ENCODE measurements at regions not wholly inside any gene's neighbourhood (a gene's known extent, or its start where the extent isn't known, plus 50 kb on each side); places are given as distances from the start of the nearest gene placed in this dataset.

DNA sequence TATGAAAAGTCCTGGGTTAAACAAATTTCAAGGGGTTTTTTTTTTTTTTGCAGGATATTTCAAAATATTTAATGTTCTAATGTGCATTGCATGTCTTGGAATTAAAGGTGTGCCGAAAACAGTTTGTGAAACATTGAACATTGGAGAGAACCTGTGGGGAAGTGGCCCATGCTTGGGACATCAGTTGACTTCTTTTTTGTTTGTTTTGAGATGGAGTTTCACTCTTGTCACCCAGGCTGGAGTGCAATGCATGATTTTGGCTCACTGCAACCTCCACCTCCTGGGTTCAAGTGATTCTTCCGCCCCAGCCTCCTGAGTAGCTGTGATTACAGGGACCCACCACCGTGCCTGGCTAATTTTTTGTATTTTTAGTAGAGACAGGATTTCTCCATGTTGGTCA lies 71.0 kb upstream of the RAPH1 start:
- Histone ChIP-seq H3K9me3 (ENCODE audit: control insufficient read depth in 4 of 4, low read length in 3 of 4) (no peaks in the 10 kb centered on the region), H3K9ac (ENCODE audit: low read depth in 1 of 2, low read length in 2 of 2) (no peak overlapping the region), H3K27ac (ENCODE audit: low read depth in 1 of 2, low read length in 2 of 2) (peak overlapping the region; percentile 61 to 86), H3K4me3 (ENCODE audit: low read depth in 1 of 3, low read length in 3 of 3) (no peak overlapping the region), H3K36me3 (ENCODE audit: control insufficient read depth in 4 of 4, insufficient read depth in 3 of 4, low read depth in 1 of 4, low read length in 3 of 4) (no peaks in the 10 kb centered on the region), H3K27me3 (ENCODE audit: control insufficient read depth in 4 of 4, insufficient read depth in 4 of 4, low read length in 3 of 4) (no peaks in the 10 kb centered on the region), H3K4me1 (ENCODE audit: control insufficient read depth in 4 of 4, insufficient read depth in 4 of 4, low read length in 3 of 4) (peaks cover 2 to 35% (median 29%) of the 10 kb centered on the region in 4 donors)
- 39% methylated on average over 3 of the region's 3 CpGs for WGBS
- DNase-seq (ENCODE audit: low spot score), result no peak
- no peak for TF ChIP-seq TAF1 (conservative IDR thresholded peaks at IDR 0.05)
- peak; percentile 43 to 70 for TF ChIP-seq RXRA (IDR thresholded peaks at IDR 0.05)
- TF ChIP-seq JUND (IDR thresholded peaks at IDR 0.05), result no peak
- no peak for TF ChIP-seq FOXA1 (IDR thresholded peaks at IDR 0.05)
- TF ChIP-seq EGR1 (IDR thresholded peaks at IDR 0.05; ENCODE audit: low read depth in 2 of 2), result no peak
- TF ChIP-seq, protein P1, sequence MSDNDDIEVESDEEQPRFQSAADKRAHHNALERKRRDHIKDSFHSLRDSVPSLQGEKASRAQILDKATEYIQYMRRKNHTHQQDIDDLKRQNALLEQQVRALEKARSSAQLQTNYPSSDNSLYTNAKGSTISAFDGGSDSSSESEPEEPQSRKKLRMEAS (IDR thresholded peaks at IDR 0.05), result peak; percentile 22
- peak; percentile 14 for TF ChIP-seq SP1 (IDR thresholded peaks at IDR 0.05)
- TF ChIP-seq, protein P2, sequence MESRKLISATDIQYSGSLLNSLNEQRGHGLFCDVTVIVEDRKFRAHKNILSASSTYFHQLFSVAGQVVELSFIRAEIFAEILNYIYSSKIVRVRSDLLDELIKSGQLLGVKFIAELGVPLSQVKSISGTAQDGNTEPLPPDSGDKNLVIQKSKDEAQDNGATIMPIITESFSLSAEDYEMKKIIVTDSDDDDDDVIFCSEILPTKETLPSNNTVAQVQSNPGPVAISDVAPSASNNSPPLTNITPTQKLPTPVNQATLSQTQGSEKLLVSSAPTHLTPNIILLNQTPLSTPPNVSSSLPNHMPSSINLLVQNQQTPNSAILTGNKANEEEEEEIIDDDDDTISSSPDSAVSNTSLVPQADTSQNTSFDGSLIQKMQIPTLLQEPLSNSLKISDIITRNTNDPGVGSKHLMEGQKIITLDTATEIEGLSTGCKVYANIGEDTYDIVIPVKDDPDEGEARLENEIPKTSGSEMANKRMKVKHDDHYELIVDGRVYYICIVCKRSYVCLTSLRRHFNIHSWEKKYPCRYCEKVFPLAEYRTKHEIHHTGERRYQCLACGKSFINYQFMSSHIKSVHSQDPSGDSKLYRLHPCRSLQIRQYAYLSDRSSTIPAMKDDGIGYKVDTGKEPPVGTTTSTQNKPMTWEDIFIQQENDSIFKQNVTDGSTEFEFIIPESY (IDR thresholded peaks at IDR 0.05), result peak; percentile 10
- TF ChIP-seq, protein P3, sequence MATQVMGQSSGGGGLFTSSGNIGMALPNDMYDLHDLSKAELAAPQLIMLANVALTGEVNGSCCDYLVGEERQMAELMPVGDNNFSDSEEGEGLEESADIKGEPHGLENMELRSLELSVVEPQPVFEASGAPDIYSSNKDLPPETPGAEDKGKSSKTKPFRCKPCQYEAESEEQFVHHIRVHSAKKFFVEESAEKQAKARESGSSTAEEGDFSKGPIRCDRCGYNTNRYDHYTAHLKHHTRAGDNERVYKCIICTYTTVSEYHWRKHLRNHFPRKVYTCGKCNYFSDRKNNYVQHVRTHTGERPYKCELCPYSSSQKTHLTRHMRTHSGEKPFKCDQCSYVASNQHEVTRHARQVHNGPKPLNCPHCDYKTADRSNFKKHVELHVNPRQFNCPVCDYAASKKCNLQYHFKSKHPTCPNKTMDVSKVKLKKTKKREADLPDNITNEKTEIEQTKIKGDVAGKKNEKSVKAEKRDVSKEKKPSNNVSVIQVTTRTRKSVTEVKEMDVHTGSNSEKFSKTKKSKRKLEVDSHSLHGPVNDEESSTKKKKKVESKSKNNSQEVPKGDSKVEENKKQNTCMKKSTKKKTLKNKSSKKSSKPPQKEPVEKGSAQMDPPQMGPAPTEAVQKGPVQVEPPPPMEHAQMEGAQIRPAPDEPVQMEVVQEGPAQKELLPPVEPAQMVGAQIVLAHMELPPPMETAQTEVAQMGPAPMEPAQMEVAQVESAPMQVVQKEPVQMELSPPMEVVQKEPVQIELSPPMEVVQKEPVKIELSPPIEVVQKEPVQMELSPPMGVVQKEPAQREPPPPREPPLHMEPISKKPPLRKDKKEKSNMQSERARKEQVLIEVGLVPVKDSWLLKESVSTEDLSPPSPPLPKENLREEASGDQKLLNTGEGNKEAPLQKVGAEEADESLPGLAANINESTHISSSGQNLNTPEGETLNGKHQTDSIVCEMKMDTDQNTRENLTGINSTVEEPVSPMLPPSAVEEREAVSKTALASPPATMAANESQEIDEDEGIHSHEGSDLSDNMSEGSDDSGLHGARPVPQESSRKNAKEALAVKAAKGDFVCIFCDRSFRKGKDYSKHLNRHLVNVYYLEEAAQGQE (IDR thresholded peaks at IDR 0.05), result no peak
- no peak for TF ChIP-seq HNF4G (IDR thresholded peaks at IDR 0.05)
- TF ChIP-seq NR2F2 (IDR thresholded peaks at IDR 0.05), result no peak
- TF ChIP-seq, protein P4, sequence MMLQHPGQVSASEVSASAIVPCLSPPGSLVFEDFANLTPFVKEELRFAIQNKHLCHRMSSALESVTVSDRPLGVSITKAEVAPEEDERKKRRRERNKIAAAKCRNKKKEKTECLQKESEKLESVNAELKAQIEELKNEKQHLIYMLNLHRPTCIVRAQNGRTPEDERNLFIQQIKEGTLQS (IDR thresholded peaks at IDR 0.05), result no peak
- TF ChIP-seq RAD21 (IDR thresholded peaks at IDR 0.05), result peak in 1 of 2 donors; percentile 30
- TF ChIP-seq HNF4A (conservative IDR thresholded peaks at IDR 0.05), result peak; percentile 35 to 53
- no peak for TF ChIP-seq YY1 (IDR thresholded peaks at IDR 0.05)
- TF ChIP-seq GABPA (IDR thresholded peaks at IDR 0.05 in 1 of 2, conservative IDR thresholded peaks at IDR 0.05 in 1 of 2), result no peak

DNA sequence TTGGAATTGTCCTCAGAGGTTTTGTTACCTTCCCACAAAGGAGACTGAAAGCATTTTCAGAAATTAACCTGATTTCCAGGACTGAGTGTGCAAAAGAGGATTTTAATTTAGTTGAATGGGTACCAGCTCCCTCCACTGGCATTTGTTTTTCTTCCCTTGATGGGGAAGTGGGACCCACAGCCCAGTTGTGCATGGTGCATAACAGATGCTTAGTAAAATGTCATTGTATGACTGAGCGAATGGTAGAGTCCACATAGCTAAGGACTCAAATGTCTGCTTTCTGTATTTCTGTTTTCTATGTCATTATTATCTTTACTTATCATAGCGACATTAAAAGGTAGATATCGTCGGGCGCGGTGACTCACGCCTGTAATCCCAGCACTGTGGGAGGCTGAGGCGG lies 75.5 kb upstream of the RAPH1 start:
- no peaks in the 10 kb centered on the region for H3K27me3 ChIP-seq (ENCODE audit: control insufficient read depth in 4 of 4, insufficient read depth in 4 of 4, low read length in 3 of 4)
- peaks cover 0 to 9% (median 6%) of the 10 kb centered on the region in 4 donors for H3K4me1 ChIP-seq (ENCODE audit: control insufficient read depth in 4 of 4, insufficient read depth in 4 of 4, low read length in 3 of 4)
- no peaks in the 10 kb centered on the region for H3K9me3 ChIP-seq (ENCODE audit: control insufficient read depth in 4 of 4, low read length in 3 of 4)
- 96% methylated on average over 8 of the region's 8 CpGs for WGBS
- H3K9ac ChIP-seq (ENCODE audit: low read depth in 1 of 2, low read length in 2 of 2), result no peak overlapping the region
- no peak for DNase-seq (ENCODE audit: low spot score)
- H3K36me3 ChIP-seq (ENCODE audit: control insufficient read depth in 4 of 4, insufficient read depth in 3 of 4, low read depth in 1 of 4, low read length in 3 of 4), result no peaks in the 10 kb centered on the region
- no peak overlapping the region for H3K4me3 ChIP-seq (ENCODE audit: low read depth in 1 of 3, low read length in 3 of 3)
- H3K27ac ChIP-seq (ENCODE audit: low read depth in 1 of 2, low read length in 2 of 2), result no peak overlapping the region
- TF ChIP-seq GABPA (IDR thresholded peaks at IDR 0.05 in 1 of 2, conservative IDR thresholded peaks at IDR 0.05 in 1 of 2) (no peak), YY1 (IDR thresholded peaks at IDR 0.05) (no peak), RAD21 (IDR thresholded peaks at IDR 0.05) (no peak), NR2F2 (IDR thresholded peaks at IDR 0.05) (no peak), HNF4G (IDR thresholded peaks at IDR 0.05) (no peak), RXRA (IDR thresholded peaks at IDR 0.05) (no peak), FOXA1 (IDR thresholded peaks at IDR 0.05) (no peak)
- TF ChIP-seq, protein P2 (IDR thresholded peaks at IDR 0.05), result no peak
- TF ChIP-seq, protein P5, sequence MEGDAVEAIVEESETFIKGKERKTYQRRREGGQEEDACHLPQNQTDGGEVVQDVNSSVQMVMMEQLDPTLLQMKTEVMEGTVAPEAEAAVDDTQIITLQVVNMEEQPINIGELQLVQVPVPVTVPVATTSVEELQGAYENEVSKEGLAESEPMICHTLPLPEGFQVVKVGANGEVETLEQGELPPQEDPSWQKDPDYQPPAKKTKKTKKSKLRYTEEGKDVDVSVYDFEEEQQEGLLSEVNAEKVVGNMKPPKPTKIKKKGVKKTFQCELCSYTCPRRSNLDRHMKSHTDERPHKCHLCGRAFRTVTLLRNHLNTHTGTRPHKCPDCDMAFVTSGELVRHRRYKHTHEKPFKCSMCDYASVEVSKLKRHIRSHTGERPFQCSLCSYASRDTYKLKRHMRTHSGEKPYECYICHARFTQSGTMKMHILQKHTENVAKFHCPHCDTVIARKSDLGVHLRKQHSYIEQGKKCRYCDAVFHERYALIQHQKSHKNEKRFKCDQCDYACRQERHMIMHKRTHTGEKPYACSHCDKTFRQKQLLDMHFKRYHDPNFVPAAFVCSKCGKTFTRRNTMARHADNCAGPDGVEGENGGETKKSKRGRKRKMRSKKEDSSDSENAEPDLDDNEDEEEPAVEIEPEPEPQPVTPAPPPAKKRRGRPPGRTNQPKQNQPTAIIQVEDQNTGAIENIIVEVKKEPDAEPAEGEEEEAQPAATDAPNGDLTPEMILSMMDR (IDR thresholded peaks at IDR 0.05; ENCODE audit: low read depth, low read length, missing input control), result no peak
- TF ChIP-seq, protein P1 (IDR thresholded peaks at IDR 0.05), result no peak
- TF ChIP-seq, protein P4 (IDR thresholded peaks at IDR 0.05), result no peak
